CD4-positive, alpha-beta T cell (primary cell): ENCODE measurements at regions not wholly inside any gene's neighbourhood (a gene's known extent, or its start where the extent isn't known, plus 50 kb on each side); places are given as distances from the start of the nearest gene placed in this dataset.

ENCODE experiments used
- ATAC-seq: fragments of 200-7000 bp; cut with Tn5 transposase; one replicate; pipeline ENCODE4 v1.10.0; 2022; ENCODE audit warnings: mild to moderate bottlenecking; ENCODE audit not compliant: poor library complexity
- CTCF ChIA-PET: fragments of 350-600 bp; sonication (Branson Sonifier 250); formaldehyde crosslinking; loops from one replicate; lab custom pipeline; 2021; ENCODE audit warnings: antibody characterized with exemption, inconsistent platforms; lab: Charles Lee
- POLR2A ChIA-PET: fragments of 350-600 bp; sonication (Branson Sonifier 250); formaldehyde crosslinking; loops from one replicate; lab custom pipeline; 2021; ENCODE audit warnings: antibody characterized with exemption, inconsistent platforms; lab: Charles Lee
- DNase-seq, 14 experiments: peaks; one replicate each; pipeline ENCODE4 v3.0.0-alpha.2; 2013 to 2020; ENCODE audit warnings: mixed read lengths in 2 of 14
- H3K27ac ChIP-seq, 2 donors: one replicate each; pipeline versions ENCODE4 v1.5.1 to v1.7.0; 2013; ENCODE audit warnings: low read length in 2 of 2, low read depth in 1 of 2, mild to moderate bottlenecking in 1 of 2
- H3K27me3 ChIP-seq, 2 experiments: 1 replicate in 1 of 2; 2 replicates in 1 of 2; pipeline versions ENCODE4 v1.6.1 to v1.7.0; 2013; ENCODE audit warnings: low read length in 2 of 2, control low read depth in 1 of 2, mild to moderate bottlenecking in 1 of 2, moderate library complexity in 1 of 2; ENCODE audit not compliant: insufficient read depth in 2 of 2, control insufficient read depth in 1 of 2
- H3K36me3 ChIP-seq: one replicate; pipeline ENCODE4 v1.6.1; 2013; ENCODE audit warnings: low read length, control low read depth; ENCODE audit not compliant: insufficient read depth
- H3K4me1 ChIP-seq: one replicate; pipeline ENCODE4 v1.6.1; 2013; ENCODE audit warnings: low read length, control low read depth; ENCODE audit not compliant: insufficient read depth
- H3K4me3 ChIP-seq: one replicate; pipeline ENCODE4 v1.5.1; 2013; ENCODE audit warnings: mild to moderate bottlenecking, low read length, moderate library complexity
- H3K9me3 ChIP-seq, 2 experiments: 1 replicate in 1 of 2; 2 replicates in 1 of 2; pipeline versions ENCODE4 v1.6.1 to v1.7.0; 2013; ENCODE audit warnings: low read length in 2 of 2, mild to moderate bottlenecking in 2 of 2, control low read depth in 1 of 2, moderate library complexity in 1 of 2; ENCODE audit not compliant: control insufficient read depth in 1 of 2, insufficient read depth in 1 of 2
- H3K27ac Mint-ChIP-seq: one replicate; pipeline ENCODE4 v1.8.0; 2020; ENCODE audit warnings: mixed read lengths
- H3K27me3 Mint-ChIP-seq: one replicate; pipeline ENCODE4 v1.8.0; 2021; ENCODE audit warnings: mixed read lengths
- H3K36me3 Mint-ChIP-seq: one replicate; pipeline ENCODE4 v1.8.0; 2021; ENCODE audit warnings: low read depth, mixed read lengths
- H3K4me1 Mint-ChIP-seq: one replicate; pipeline ENCODE4 v1.8.0; 2021; ENCODE audit warnings: low read depth, mixed read lengths
- H3K4me3 Mint-ChIP-seq: one replicate; pipeline ENCODE4 v1.8.0; 2020; ENCODE audit warnings: mild to moderate bottlenecking, mixed read lengths
- H3K9me3 Mint-ChIP-seq: one replicate; pipeline ENCODE4 v1.8.0; 2020; ENCODE audit warnings: mixed read lengths
- CTCF ChIP-seq: fragments of 200-600 bp; IDR thresholded peaks from one replicate; pipeline ENCODE4 v1.8.0; 2022; ENCODE audit warnings: antibody characterized with exemption, mild to moderate bottlenecking
- intact Hi-C, 2 experiments: fragments of 100-400 bp; cut with DNase I in 1 of 2; cut with micrococcal nuclease in 1 of 2; formaldehyde crosslinking; loops; one replicate each; pipeline versions ENCODE4 v1.15.1 to v1.9.0; 2023 to 2025; cut with DNase I, micrococcal nuclease

GRCh38 chr3:187949093-187949820, 204.0 kb upstream of the BCL6 start:
- no peak overlapping the region for H3K27ac ChIP-seq
- no peak overlapping the region for H3K4me3 Mint-ChIP-seq
- no peaks in the 10 kb centered on the region for H3K27me3 ChIP-seq
- TF ChIP-seq CTCF: no peak
- no peak for ATAC-seq
- H3K4me3 ChIP-seq: no peak overlapping the region
- H3K4me1 Mint-ChIP-seq: peaks cover 6% of the 10 kb centered on the region
- ChIA-PET POLR2A (no interaction called here), CTCF (interaction anchor here (1.3 kb wide), 1 partner anchor 109 kb away, joined by 3 read pairs; no protein-coding TSS in a partner anchor)
- H3K9me3 Mint-ChIP-seq: no peaks in the 10 kb centered on the region
- no peaks in the 10 kb centered on the region for H3K9me3 ChIP-seq
- H3K36me3 ChIP-seq: no peaks in the 10 kb centered on the region
- H3K4me1 ChIP-seq: peaks cover 13% of the 10 kb centered on the region
- intact Hi-C loops: no loop called here
- no peaks in the 10 kb centered on the region for H3K27me3 Mint-ChIP-seq
- no peak overlapping the region for H3K27ac Mint-ChIP-seq
- no peaks in the 10 kb centered on the region for H3K36me3 Mint-ChIP-seq
- no peak for DNase-seq

- H3K36me3 Mint-ChIP-seq: no peaks in the 10 kb centered on the region
- TF ChIP-seq CTCF: no peak
- H3K27ac Mint-ChIP-seq: no peak overlapping the region
- no peak for ATAC-seq
- ChIA-PET CTCF (interaction anchor here (1.0 kb wide), 1 partner anchor 203 kb away, joined by 3 read pairs; no protein-coding TSS in a partner anchor), POLR2A (no interaction called here)
- Histone ChIP-seq H3K36me3 (no peaks in the 10 kb centered on the region), H3K4me3 (no peak overlapping the region), H3K4me1 (peaks cover under 1% of the 10 kb centered on the region), H3K27ac (no peak overlapping the region), H3K27me3 (no peaks in the 10 kb centered on the region), H3K9me3 (no peaks in the 10 kb centered on the region)
- H3K4me3 Mint-ChIP-seq: no peak overlapping the region
- no peak for DNase-seq
- H3K9me3 Mint-ChIP-seq: no peaks in the 10 kb centered on the region
- peaks cover 9% of the 10 kb centered on the region for H3K4me1 Mint-ChIP-seq
- intact Hi-C loops: no loop called here
- H3K27me3 Mint-ChIP-seq: no peaks in the 10 kb centered on the region
Observed at GRCh38 chr3:187950671-187951070, 203.3 kb upstream of the LPP start.

GRCh38 chr3:187951452-187952190, 202.3 kb upstream of the LPP start:
- intact Hi-C loops: no loop called here
- Histone ChIP-seq H3K4me3 (no peak overlapping the region), H3K27ac (no peak overlapping the region), H3K4me1 (peaks cover 2% of the 10 kb centered on the region), H3K27me3 (no peaks in the 10 kb centered on the region), H3K9me3 (no peaks in the 10 kb centered on the region), H3K36me3 (no peaks in the 10 kb centered on the region)
- no peak for ATAC-seq
- peaks cover 9% of the 10 kb centered on the region for H3K4me1 Mint-ChIP-seq
- no peaks in the 10 kb centered on the region for H3K9me3 Mint-ChIP-seq
- POLR2A ChIA-PET: no interaction called here
- H3K36me3 Mint-ChIP-seq: no peaks in the 10 kb centered on the region
- DNase-seq: peak in 1 of 14 experiments; percentile 26
- CTCF ChIA-PET: no interaction called here
- TF ChIP-seq CTCF: no peak
- no peaks in the 10 kb centered on the region for H3K27me3 Mint-ChIP-seq
- no peak overlapping the region for H3K27ac Mint-ChIP-seq
- H3K4me3 Mint-ChIP-seq: no peak overlapping the region
